Stimulated activated CD8-positive, alpha-beta memory T cell treated with anti-CD3 and anti-CD28 coated beads, Interleukin-2, amount 100 ng/mL, for 48 hours (primary cell): ENCODE measurements at regions not wholly inside any gene's neighbourhood (a gene's known extent, or its start where the extent isn't known, plus 50 kb on each side); places are given as distances from the start of the nearest gene placed in this dataset.
"Not testable (repeated sequence)": the region's sequence is repeated elsewhere in the genome, so short reads cannot be mapped to it uniquely, and the experiment has no call there.

Experiments
- DNase-seq, 2 donors: peaks; one replicate each; pipeline ENCODE4 v3.0.0-alpha.2; 2020; ENCODE audit warnings: low read depth in 2 of 2

- DNase-seq, result not testable (repeated sequence)
These were observed 223.7 kb upstream of the ANKRD20A1 start for GRCh38 chr9:67635067-67635466.

- DNase-seq, result not testable (repeated sequence)
These were observed 246.8 kb upstream of the ANKRD20A1 start for GRCh38 chr9:67611900-67612299.

GRCh38 chr9:67609872-67610271, 248.9 kb upstream of the ANKRD20A1 start:
- DNase-seq, result not testable (repeated sequence)

GRCh38 chr9:67609435-67609834, 249.3 kb upstream of the ANKRD20A1 start:
- not testable (repeated sequence) for DNase-seq

GRCh38 chr9:67605113-67605512, 253.6 kb upstream of the ANKRD20A1 start:
- DNase-seq, result not testable (repeated sequence)

- not testable (repeated sequence) for DNase-seq
These were observed 255.1 kb upstream of the ANKRD20A1 start for GRCh38 chr9:67603609-67604008.

GRCh38 chr9:67592424-67592823, 266.3 kb upstream of the ANKRD20A1 start:
- not testable (repeated sequence) for DNase-seq

GRCh38 chr9:67555874-67556273, 302.9 kb upstream of the ANKRD20A1 start:
- not testable (repeated sequence) for DNase-seq

- not testable (repeated sequence) for DNase-seq
These were observed 308.7 kb upstream of the ANKRD20A1 start for GRCh38 chr9:67550044-67550443.

- not testable (repeated sequence) for DNase-seq
These were observed 328.9 kb upstream of the ANKRD20A1 start for GRCh38 chr9:67529834-67530233.

- DNase-seq, result not testable (repeated sequence)
These were observed 341.8 kb upstream of the ANKRD20A1 start for GRCh38 chr9:67516938-67517337.

- DNase-seq, result not testable (repeated sequence)
These were observed 344.1 kb upstream of the ANKRD20A1 start for GRCh38 chr9:67514587-67514986.

- DNase-seq, result not testable (repeated sequence)
These were observed 354.9 kb upstream of the ANKRD20A1 start for GRCh38 chr9:67503728-67504369.

- not testable (repeated sequence) for DNase-seq
These were observed 366.7 kb upstream of the ANKRD20A1 start for GRCh38 chr9:67492028-67492427.

GRCh38 chr9:67477465-67477864, 381.3 kb upstream of the ANKRD20A1 start:
- not testable (repeated sequence) for DNase-seq

GRCh38 chr9:67470739-67471138, 388.0 kb upstream of the ANKRD20A1 start:
- not testable (repeated sequence) for DNase-seq

- DNase-seq, result not testable (repeated sequence)
These were observed 390.4 kb upstream of the ANKRD20A1 start for GRCh38 chr9:67468326-67468725.

- not testable (repeated sequence) for DNase-seq
These were observed 396.7 kb upstream of the ANKRD20A1 start for GRCh38 chr9:67461796-67462757.

GRCh38 chr9:67452941-67453340, 405.8 kb upstream of the ANKRD20A1 start:
- DNase-seq, result not testable (repeated sequence)

- DNase-seq, result not testable (repeated sequence)
These were observed 416.4 kb upstream of the ANKRD20A1 start for GRCh38 chr9:67442313-67442712.

- DNase-seq, result not testable (repeated sequence)
These were observed 421.7 kb upstream of the ANKRD20A1 start for GRCh38 chr9:67437011-67437410.

GRCh38 chr9:67424881-67425280, 432.5 kb upstream of the SPATA31A3 start:
- not testable (repeated sequence) for DNase-seq
